ENCODE measurements at regions not wholly inside any gene's neighbourhood (a gene's known extent, or its start where the extent isn't known, plus 50 kb on each side); places are given as distances from the start of the nearest gene placed in this dataset.

DNA sequence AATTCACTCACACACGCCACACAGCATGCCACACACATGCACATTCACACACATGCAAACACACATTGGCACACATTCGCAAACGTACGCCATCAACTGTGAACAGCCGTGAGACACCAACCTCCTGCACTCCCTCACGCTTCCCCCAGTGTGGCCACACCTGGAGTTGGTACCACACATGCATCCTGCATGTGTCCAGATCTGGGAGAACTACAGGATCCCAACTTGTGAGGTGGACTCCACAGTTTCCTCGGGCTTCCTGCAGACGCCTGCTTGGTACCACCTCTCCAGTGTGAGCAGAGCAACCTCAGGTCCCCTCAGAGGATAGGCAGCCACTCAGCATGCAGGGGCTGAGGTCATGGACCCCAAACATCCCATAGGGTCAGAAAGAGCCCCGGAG lies 239.0 kb downstream of the EIPR1 start:
- no peak for DNase-seq (ENCODE audit: low read depth)

DNA sequence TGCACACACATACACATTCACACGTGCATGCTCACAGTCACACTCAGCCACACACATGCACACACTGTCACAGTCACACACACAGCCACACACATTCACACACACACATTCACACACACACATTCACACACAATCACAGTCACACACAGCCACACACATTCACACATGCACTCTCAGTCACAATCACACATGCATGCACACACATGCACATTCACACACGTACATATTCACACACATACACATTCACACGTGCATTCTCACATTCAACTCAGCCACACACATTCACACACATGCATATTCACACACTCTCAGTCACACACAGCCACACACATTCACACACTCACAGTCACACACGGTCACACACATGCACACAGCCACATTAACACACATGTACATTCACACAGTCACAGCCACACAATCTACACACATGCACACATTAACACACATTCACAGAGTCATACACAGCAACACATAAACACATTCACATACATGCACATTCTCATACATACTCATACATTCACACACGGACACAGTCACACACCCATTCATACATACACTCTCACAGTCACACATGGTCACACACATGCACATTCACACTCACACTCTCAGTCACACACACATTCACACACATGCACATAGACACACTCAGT lies 239.8 kb downstream of the EIPR1 start:
- no peak for DNase-seq (ENCODE audit: low read depth)

DNA sequence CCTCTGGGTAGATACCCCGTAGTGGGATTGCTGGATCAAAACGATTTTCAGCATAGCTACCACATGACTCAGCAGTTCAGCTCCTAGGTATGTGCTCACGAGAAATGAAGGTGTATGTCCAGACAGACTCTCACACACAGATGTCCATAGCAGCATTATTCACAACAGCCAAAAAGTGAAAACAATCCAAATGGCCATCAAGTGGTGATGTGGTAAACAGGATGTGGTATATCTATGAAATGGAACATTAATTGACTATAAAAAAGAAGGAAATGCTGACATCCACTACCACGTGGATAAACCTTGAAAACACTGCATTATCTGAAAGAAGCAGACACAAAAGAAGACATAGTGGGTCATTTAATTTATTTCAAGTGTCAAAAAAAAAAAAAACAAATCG lies 241.9 kb downstream of the EIPR1 start:
- DNase-seq (ENCODE audit: low read depth): no peak

DNA sequence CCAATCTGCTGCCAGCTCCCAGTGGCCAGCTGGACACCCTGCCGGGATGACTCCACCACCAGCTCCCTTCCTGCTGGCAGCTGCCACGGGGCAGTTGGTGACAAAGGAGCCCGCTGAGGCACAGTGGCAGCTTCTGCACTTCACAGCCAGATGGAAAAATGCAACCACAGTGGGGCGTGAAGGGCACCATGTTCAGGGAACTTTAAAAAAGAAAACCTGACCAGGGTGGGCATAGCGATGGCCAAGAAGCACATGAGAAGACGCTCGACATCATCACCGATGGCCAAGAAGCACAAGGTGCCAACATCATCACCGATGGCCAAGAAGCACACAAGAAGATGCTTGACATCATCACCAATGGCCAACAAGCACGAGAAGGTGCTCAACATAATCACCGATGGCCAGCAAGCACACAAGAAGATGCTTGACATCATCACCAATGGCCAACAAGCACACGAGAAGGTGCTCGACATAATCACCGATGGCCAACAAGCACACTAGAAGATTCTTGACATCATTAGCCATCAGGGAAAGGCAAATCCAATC lies 243.5 kb downstream of the EIPR1 start:
- no peak for DNase-seq (ENCODE audit: low read depth)

DNA sequence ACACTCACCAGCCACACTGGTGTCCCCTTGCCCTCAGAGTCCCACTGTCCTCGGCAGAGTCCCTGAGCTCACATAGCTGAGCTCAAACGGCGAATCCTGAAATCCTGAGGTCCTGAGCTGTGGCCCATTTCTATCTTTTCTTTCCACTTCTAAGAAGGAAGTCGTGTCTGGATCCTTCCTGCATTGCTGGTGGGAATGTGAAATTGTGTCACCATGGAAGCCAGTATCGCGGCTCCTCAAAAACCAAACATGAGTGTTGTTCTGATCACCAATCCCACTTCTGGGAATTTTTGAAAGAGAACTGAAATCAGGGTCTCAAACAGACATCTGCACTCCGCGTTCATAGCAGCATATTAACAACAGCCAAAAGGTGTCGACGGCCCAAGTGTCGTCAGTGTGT lies 244.7 kb downstream of the EIPR1 start:
- DNase-seq (ENCODE audit: low read depth): no peak

DNA sequence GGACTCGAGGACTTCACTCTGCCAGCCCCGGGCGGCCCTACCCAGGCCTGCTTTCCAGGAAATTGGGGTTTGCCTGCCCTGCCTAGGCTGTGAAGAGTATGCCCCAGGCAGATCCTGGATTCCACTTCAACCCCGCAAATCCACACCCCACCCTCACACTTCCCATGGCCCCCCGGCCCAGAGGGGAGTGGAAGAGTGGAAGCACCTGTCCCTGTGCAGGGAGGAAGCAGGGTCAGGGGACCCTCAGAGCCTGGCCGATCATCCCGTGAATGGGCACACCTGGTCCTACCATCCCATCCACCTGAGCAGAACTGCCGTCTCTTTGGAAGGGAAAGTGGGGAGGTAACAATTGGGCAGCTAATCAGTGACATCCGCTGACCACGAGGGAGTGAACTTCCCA lies 245.2 kb downstream of the EIPR1 start:
- DNase-seq (ENCODE audit: low read depth): no peak

DNA sequence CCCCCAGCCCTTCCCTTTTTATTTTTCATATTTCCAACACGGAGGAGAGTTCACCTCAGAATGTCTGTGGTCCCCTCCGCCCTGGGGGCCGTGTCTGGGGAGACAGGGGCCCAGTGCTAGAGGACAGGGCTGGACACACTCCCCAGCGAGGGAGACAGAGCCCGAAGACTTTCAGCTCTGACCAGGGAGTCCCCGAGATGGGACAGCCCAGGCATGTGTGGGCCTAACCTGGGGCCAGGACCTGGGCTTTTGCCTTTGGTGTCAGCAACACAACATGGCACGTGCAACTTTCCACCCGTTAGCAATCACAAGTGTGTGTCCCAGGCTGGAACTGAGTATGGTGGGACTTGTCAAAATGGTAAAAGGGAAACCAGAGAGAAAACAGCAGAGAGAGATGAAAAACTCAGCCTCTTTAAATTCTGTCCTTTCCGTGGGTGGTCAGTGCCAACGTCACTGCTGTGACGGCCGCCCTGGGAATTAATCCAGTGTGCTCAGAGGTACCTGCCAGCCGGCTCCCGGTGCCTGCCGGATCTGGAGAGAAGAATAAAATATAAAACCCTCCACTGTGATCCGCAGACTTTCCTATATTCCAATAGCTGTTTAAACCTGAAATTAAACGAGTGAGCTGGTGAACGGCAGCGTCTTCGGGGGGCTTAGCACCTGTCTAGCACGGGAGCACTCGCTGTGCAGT lies 245.8 kb downstream of the EIPR1 start:
- no peak for DNase-seq (ENCODE audit: low read depth)

DNA sequence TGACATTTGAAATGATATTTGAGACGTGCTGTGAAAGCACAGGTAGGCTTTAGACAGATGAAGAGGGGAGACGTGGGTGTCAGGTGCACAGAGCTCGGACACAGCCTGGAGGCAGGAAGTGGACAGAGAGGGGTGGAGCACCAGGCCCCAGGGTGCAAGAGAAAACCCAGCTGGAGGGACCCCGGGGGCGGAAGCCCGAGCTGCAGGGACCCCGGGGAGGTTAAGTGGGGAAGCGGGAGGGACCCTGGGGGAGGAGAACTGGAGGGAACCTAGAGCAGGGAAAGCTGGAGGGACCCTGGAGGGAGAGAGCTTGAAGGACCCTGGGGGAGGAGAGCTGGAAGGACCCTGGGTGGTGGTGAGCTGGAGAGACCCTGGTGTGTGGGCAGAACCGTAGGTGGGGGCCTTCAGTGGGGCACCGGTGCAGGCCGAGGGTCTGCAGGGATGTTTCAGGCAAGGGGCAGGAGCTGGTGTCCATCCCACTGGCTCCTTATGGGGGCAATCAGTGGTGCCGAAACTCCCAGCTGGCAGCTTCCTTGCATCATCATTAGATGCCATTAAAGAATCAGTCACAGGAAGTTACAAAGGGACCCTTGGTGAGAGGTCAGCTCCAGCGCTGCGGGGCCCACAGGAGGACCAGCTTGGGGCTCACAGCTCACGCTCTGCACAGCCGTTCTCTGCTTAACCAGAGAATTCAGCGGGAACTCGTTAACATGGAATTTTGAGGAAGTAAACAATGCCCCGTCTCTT lies 246.6 kb downstream of the EIPR1 start:
- no peak for DNase-seq (ENCODE audit: low read depth)

DNA sequence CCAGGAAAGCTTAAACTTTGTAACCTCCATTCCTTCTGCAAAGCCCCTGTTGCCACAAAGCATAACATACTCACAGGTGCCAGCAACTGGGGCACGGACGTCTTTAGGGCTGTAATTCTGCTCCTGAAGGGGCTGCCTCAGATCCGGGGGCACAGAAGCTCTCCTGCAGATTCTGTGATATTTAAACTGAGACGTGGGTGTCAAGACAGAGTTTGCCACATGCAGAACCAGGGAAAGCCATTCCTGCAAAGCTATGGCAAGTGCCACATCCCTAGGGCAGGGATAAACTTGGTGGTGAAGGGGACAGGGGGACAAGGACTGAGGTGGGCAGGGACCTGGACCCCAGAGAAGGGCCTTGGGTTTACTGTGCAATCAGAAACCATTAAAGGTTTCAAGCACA lies 247.2 kb downstream of the EIPR1 start:
- no peak for DNase-seq (ENCODE audit: low read depth)

DNA sequence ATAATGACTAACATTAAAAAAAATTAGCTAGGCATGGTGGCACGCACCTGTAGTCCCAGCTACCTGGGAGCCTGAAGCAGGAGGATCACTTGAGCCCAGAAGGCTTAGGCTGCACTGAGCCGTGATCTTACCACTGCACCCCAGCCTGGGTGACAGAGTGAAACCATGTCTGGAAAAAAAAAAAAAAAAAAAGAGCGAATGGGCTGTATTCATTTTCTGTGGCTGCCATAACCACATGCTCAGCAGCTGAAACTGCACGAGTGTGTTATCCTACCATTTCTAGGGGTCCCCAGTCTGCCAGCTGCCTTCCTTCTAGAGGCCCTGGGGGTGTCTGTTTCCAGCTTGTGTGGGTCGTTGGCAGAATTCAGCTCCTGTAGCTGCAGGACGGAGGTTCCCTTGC lies 247.8 kb downstream of the EIPR1 start:
- no peak for DNase-seq (ENCODE audit: low read depth)

DNA sequence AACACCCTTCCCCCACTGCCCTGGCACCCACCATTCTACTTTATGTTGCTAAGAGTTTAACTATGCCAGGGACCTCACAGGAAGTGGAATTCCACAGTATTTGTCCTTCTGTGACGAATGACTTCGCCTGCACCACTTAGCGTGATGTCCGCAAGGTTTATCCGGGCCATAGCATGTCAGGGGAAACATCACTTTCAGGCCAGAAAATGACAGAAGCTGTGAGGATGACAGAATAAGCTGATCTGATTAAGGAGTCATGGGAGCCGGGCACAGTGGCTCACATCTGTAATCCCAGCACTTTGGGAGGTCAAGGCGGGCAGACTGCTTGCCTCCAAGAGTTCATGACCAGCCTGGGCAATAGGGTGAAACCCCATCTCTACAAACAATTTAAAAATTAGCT lies 248.8 kb downstream of the EIPR1 start:
- DNase-seq (ENCODE audit: low read depth): no peak

DNA sequence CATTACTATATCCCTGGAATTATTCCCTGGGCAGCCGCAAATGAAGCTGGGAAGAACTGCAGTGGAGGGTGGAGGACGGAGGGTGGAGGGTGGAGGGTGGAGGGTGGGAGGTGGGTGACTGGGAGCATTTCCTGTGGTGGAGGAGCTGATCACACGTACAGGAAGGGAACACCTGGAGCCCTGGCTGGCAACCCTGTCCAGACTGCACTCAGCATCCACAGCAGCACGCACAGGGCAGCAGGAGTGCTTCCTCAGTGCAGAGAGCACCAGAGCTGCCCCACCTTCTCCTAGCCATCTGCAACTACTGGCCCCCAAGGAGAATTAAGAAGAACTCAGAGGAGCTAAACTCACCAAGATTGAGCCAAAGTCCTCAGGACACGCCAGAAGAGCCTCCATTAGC lies 249.9 kb downstream of the EIPR1 start:
- no peak for DNase-seq (ENCODE audit: low read depth)

DNA sequence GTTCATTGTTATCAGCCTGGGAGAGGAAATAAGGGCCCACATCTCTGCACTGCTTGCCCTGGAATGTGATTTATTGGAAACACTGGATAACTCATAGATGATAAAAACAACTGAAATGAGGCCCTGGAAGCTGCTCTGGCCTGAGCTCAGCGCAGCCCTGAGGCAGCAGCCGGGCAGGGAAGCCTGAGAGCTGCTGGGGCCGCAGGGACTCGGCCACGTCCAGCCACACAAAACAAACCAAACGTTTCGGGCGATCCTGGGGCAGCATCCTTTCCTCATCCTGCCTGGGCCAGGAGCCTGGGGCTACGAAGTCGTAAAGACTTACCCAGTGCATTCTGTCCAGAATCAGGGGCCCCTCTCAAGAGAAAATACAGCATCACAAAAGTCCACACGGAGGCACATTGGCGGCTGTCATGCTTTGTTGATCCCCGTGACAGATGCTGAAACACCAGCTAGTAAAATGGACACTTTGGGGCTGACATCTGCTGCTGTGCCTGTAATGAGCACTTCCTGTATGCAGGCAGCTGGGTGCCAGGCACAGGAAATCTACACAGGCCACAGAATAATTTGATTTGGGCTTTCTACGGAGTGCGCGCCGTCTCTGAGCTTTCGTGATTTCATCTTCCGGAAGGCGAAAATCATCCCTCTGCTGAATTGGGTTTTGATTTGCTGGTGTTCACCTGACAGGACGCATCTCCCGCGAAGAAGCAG lies 250.6 kb downstream of the EIPR1 start:
- no peak for DNase-seq (ENCODE audit: low read depth)

DNA sequence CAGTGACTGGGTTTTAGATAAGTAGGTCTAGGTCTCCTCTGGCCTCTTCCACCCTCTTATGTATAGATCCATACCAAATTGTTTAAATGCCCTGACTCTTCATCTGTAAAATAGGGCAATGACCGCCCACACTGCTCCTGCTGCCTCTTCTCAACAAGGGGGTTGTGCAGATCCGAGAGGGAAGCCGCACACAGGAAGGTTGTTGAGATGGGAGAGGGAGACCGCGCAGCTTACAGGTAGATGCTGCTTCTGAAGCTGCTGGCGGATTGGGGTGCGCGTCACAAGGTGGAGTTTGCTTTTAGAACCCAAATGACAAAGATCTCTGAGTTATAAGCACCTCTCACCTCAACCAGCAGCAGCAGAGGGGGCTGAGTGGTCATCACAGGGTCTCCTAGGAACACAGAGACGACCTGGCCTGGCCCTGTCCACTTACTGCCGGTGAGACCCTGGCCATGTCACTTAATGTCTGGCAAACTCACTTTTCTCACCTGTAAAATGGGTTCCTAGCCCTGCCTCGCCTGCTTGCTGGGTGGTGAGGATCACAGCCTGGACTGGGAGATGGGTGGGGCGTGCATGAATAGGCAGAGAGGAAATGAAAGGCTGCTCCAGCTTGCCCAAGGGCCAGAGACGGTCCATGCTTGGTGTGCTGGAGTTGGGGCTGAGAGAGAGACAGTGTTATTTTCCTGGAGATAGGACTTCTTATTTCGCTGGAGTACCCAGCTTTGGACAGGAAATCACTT lies 251.3 kb downstream of the EIPR1 start:
- no peak for DNase-seq (ENCODE audit: low read depth)

DNA sequence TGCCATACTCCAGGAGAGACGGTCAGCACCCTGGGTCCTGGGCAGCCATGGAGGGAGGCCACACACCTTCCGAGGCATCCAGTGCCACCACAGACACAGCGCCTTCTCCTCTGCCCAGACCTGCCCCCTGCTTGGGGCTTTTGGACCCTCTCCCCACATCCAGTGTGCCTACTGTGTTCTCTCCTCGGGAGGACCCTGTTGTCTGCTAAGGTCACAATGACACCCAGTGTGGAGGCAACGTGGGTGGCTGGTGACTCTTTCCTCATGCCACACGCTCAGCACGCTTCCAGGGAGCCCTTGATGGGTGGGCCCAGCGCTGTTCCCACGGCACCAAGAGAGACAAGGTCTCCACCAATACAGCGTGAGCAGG lies 251.9 kb downstream of the EIPR1 start:
- no peak for DNase-seq (ENCODE audit: low read depth)

DNA sequence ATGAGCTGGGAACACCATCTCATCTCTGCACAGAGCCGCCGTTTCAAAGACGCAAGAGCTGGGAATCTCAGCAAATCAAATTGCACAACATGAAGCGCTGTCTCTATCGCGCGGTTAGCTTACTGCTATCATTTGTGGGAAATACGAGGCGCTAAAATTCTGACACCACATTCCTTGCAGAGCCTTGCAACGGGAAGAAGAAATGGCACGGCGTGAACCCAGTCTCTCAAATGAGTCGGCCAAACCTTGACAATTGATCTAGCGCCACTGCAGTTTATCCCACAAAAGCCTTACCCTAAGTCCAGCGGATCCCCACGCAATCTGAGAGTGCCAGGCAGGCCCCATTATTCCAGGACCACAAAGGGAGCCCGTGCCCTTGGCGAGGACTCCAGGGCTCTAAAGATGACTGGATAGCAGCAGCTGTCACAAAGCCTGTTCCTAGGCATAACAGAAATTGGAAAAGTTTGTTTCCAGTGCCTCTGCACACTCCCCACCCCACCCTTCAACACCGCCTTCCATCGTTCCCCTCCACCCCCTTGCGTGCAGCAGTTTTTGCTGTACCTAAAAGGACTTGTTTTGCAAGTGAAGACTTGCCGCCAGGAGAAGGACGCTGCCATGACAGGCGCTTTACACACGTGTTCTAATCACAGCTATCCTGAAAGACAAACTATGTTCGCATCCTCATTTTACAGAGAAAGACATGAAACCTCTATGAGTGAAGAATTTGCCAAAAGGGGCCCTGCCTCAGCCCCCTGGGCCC lies 252.4 kb downstream of the EIPR1 start:
- DNase-seq (ENCODE audit: low read depth): no peak

DNA sequence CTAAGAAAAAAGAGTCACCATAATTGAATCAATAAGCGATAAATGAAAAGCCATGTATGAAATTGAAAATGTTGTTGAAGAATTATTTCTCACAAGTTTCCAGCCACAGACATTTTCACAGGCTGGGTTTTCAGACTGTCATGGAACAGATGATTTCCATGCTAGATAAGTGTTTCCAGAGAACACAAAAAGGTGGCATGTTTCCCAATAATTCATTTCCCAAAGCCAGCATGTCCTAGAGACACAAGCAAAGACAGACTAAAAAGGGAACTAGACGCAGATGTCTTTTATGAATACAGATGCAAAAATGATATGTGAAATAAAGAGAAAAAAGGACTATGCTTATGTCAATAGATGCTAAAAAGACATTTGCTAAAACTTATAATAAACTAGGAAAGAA lies 255.1 kb downstream of the EIPR1 start:
- DNase-seq (ENCODE audit: low read depth): no peak

DNA sequence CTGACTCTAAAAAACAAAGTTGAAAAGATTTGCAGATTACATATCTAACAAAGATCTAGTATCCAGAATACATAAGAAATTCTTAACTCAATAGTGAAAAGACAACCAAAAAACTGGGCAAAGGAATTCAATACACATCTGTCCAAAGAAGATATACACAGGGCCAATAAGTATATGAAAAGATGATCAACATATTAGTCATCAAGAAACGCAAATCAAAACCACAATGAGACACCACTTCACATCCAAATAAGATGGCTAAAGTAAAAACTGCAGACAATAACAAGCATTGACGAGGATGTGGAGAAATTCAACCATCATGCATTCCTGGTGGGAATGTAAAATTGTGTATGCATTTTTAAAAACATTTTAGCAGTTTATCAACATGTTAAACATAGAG lies 256.0 kb downstream of the EIPR1 start:
- no peak for DNase-seq (ENCODE audit: low read depth)

DNA sequence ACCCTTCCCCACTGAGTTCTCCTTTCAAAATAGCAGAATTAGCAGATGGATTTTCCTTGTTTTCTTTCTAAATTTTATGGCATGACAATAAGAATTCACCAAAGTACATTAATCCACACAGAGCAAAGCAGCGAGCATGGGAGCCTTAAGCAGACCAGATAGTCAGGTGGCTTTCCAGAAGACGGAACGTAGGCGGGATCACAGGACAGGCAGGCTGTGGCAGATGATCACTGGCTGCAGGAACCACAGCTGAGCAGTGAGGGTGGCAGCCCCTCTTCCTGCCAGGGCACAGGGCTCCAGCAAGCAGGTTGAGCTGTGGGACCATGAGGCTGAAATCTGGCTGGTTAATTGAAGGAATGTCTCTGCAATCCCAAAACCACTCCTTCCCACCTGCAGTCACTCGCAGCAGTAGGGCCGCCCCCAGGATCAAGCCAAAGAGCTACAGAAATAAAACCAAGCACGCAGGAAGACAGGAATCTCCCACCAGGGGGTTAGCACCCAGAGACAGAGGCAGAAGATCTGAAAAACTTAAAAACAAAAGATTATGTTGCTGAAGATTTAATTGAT lies 259.9 kb downstream of the EIPR1 start:
- no peak for DNase-seq (ENCODE audit: low read depth)

DNA sequence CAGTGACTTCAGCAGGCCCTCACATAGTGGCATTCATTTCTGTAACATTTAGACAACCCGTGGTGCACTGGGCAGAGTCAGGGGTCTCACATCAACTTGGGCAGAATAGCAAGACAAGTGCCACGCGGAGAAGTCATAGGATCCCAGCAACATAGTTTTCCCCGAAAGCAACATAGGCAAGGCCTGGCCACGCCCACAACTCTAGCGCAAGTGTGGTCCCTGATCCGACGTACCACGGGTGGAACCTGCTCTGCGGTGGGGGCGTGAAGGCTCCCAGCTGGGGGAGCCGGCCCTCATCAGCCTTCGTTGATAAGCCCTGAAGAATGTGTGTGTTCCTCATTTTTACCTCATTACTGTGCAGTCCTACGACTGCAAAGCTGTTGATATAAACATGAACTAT lies 261.2 kb downstream of the EIPR1 start:
- no peak for DNase-seq (ENCODE audit: low read depth)
